Body of pancreas (tissue), 4 donors: ENCODE measurements at regions not wholly inside any gene's neighbourhood (a gene's known extent, or its start where the extent isn't known, plus 50 kb on each side); places are given as distances from the start of the nearest gene placed in this dataset.

Source experiments
- ATAC-seq: fragments of 150-250 bp; one replicate; pipeline ENCODE4 v1.9.1; 2016
- DNase-seq, 4 donors: peaks; one replicate each; pipeline ENCODE4 v3.0.0-alpha.2; 2019
- H3K27ac ChIP-seq, 4 donors: fragments of 200-600 bp; sonication (generic); 1 replicate in 3 of 4; 2 replicates in 1 of 4; pipeline versions ENCODE4 v1.5.1 to v1.6.1; 2016 to 2019; ENCODE audit warnings: mild to moderate bottlenecking in 1 of 4, mixed read lengths in 1 of 4, moderate library complexity in 1 of 4
- H3K27me3 ChIP-seq, 2 donors: fragments of 200-600 bp; sonication (generic); one replicate each; pipeline ENCODE4 v1.6.0; 2016; ENCODE audit warnings: mild to moderate bottlenecking in 1 of 2
- H3K36me3 ChIP-seq, 2 donors: fragments of 200-600 bp; sonication (generic); replicated peaks in 1 of 2; 2 replicates each; pipeline ENCODE4 v1.5.1; 2016; ENCODE audit warnings: low read depth in 2 of 2; ENCODE audit not compliant: insufficient read depth in 1 of 2
- H3K4me1 ChIP-seq: fragments of 200-600 bp; sonication (generic); one replicate; pipeline ENCODE4 v1.6.0; 2016
- H3K4me3 ChIP-seq, 2 donors: fragments of 200-600 bp; sonication (generic); 1 replicate in 1 of 2; 2 replicates in 1 of 2; pipeline ENCODE4 v1.5.1; 2016 to 2019
- H3K9me3 ChIP-seq, 3 donors: fragments of 200-600 bp; sonication (generic); 1 replicate in 2 of 3; 2 replicates in 1 of 3; pipeline ENCODE4 v1.5.1; 2016
- CTCF ChIP-seq, 7 experiments: fragments of 450-650 bp in 4 of 7; fragments of 200-600 bp in 3 of 7; sonication (generic) in 3 of 7; IDR thresholded peaks; one replicate each; pipeline ENCODE4 v1.5.1; 2016 to 2019; ENCODE audit warnings: antibody characterized with exemption in 7 of 7
- POLR2A ChIP-seq, 3 donors: fragments of 450-650 bp; IDR thresholded peaks; one replicate each; pipeline ENCODE4 v1.6.1; 2016; ENCODE audit warnings: antibody characterized with exemption in 3 of 3, mild to moderate bottlenecking in 2 of 3
- WGBS, 2 donors: methylation state at CpG; one replicate each; pipeline ENCODE4 v1.1.5; 2017; 5-methylcytosine and 5-hydroxymethylcytosine counted together
- intact Hi-C: fragments of 100-400 bp; cut with DNase I; formaldehyde crosslinking; loops from one replicate; pipeline ENCODE4 v1.15.1; 2023

- intact Hi-C loops, result no loop called here
- Histone ChIP-seq H3K27ac (no peak overlapping the region), H3K4me1 (no peaks in the 10 kb centered on the region), H3K36me3 (no peaks in the 10 kb centered on the region), H3K27me3 (no peaks in the 10 kb centered on the region), H3K4me3 (no peak overlapping the region), H3K9me3 (no peaks in the 10 kb centered on the region)
- DNase-seq (no peak), ATAC-seq (no peak)
- 56 to 58% methylated on average over 5 of the region's 5 CpGs for whole genome bisulfite sequencing, 2 donors
- TF ChIP-seq CTCF (IDR thresholded peaks at IDR 0.05) (no peak), POLR2A (IDR thresholded peaks at IDR 0.05) (no peak)
These were observed 1724.1 kb upstream of the SEL1L start for GRCh38 chr14:83257466-83258439.

GRCh38 chr14:83260751-83261150, 1727.1 kb upstream of the SEL1L start:
- Histone ChIP-seq H3K36me3 (no peaks in the 10 kb centered on the region), H3K4me1 (no peaks in the 10 kb centered on the region), H3K27me3 (no peaks in the 10 kb centered on the region), H3K9me3 (no peaks in the 10 kb centered on the region), H3K27ac (no peak overlapping the region), H3K4me3 (no peak overlapping the region)
- WGBS, 2 donors, result 57 to 66% methylated on average over 3 of the region's 3 CpGs
- no peak for ATAC-seq
- no peak for DNase-seq
- no peak for TF ChIP-seq POLR2A (IDR thresholded peaks at IDR 0.05)
- intact Hi-C loops, result no loop called here

- ATAC-seq (no peak), DNase-seq (no peak)
- no peak for TF ChIP-seq POLR2A (IDR thresholded peaks at IDR 0.05)
- Histone ChIP-seq H3K4me3 (no peak overlapping the region), H3K36me3 (no peaks in the 10 kb centered on the region), H3K4me1 (no peaks in the 10 kb centered on the region), H3K27ac (no peak overlapping the region), H3K27me3 (no peaks in the 10 kb centered on the region), H3K9me3 (no peaks in the 10 kb centered on the region)
- intact Hi-C loops, result no loop called here
- WGBS, 2 donors, result 75 to 82% methylated on average over 3 of the region's 3 CpGs
These were observed 1735.9 kb upstream of the SEL1L start for GRCh38 chr14:83269583-83269982.

GRCh38 chr14:83271663-83272062, 1738.0 kb upstream of the SEL1L start:
- H3K36me3 ChIP-seq, result no peaks in the 10 kb centered on the region
- no peaks in the 10 kb centered on the region for H3K27me3 ChIP-seq
- DNase-seq (no peak), ATAC-seq (no peak)
- intact Hi-C loops, result no loop called here
- 61 to 70% methylated on average over 2 of the region's 2 CpGs for WGBS, 2 donors
- TF ChIP-seq CTCF (IDR thresholded peaks at IDR 0.05), result no peak
- TF ChIP-seq POLR2A (IDR thresholded peaks at IDR 0.05), result no peak
- no peaks in the 10 kb centered on the region for H3K4me1 ChIP-seq
- H3K4me3 ChIP-seq, result no peak overlapping the region
- no peaks in the 10 kb centered on the region for H3K9me3 ChIP-seq
- H3K27ac ChIP-seq, result no peak overlapping the region

GRCh38 chr14:83280719-83281118, 1747.1 kb upstream of the SEL1L start:
- Histone ChIP-seq H3K36me3 (no peaks in the 10 kb centered on the region), H3K27ac (no peak overlapping the region), H3K9me3 (no peaks in the 10 kb centered on the region), H3K4me1 (no peaks in the 10 kb centered on the region), H3K27me3 (no peaks in the 10 kb centered on the region), H3K4me3 (no peak overlapping the region)
- ATAC-seq (no peak), DNase-seq (no peak)
- no peak for TF ChIP-seq CTCF (IDR thresholded peaks at IDR 0.05)
- WGBS, 2 donors, result 93 to 97% methylated on average over 4 of the region's 4 CpGs
- intact Hi-C loops, result no loop called here

- intact Hi-C loops, result no loop called here
- Histone ChIP-seq H3K36me3 (no peaks in the 10 kb centered on the region), H3K27me3 (no peaks in the 10 kb centered on the region), H3K4me3 (no peak overlapping the region), H3K9me3 (no peaks in the 10 kb centered on the region), H3K27ac (no peak overlapping the region), H3K4me1 (peaks cover 6% of the 10 kb centered on the region)
- DNase-seq, result no peak
- TF ChIP-seq CTCF (IDR thresholded peaks at IDR 0.05) (no peak), POLR2A (IDR thresholded peaks at IDR 0.05) (no peak)
- ATAC-seq, result no peak
These were observed 1749.1 kb upstream of the SEL1L start for GRCh38 chr14:83282706-83283105.
